Choroid plexus epithelial cell (primary cell): ENCODE measurements at regions not wholly inside any gene's neighbourhood (a gene's known extent, or its start where the extent isn't known, plus 50 kb on each side); places are given as distances from the start of the nearest gene placed in this dataset.

Source experiments
- DNase-seq: peaks from one replicate; pipeline ENCODE4 v3.0.0-alpha.2; 2010; ENCODE audit warnings: low read depth
- H3K4me3 ChIP-seq: 2 replicates; pipeline ENCODE4 v1.5.1; 2011; ENCODE audit warnings: low read depth, mild to moderate bottlenecking, control low read depth, low read length, moderate library complexity
- TF ChIP-seq, protein P1 (sequence below): conservative IDR thresholded peaks from 2 replicates; pipeline ENCODE4 v1.5.1; 2011; ENCODE audit warnings: low read depth, mild to moderate bottlenecking, control low read depth, inconsistent platforms, low read length, moderate library complexity

DNA sequence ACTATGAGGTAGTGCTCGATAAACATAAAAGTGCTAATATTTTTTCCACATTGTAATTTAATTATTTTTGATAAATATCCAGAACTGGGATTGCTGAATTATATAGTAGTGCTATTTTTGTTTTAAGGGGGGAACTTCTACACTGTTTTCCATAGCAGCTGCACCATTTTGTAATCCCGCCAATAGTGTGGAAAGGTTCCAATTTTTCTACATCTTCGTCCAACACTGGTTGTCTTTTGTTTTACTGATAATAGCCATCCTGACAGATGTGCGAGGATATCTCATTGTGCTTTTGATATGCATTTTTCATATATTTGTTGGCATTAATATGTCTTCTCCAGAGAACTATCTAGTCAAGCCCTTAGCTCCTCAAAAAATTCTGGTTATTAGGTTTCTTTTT lies 259.6 kb upstream of the KCNJ16 start:
- TF ChIP-seq, protein P1, sequence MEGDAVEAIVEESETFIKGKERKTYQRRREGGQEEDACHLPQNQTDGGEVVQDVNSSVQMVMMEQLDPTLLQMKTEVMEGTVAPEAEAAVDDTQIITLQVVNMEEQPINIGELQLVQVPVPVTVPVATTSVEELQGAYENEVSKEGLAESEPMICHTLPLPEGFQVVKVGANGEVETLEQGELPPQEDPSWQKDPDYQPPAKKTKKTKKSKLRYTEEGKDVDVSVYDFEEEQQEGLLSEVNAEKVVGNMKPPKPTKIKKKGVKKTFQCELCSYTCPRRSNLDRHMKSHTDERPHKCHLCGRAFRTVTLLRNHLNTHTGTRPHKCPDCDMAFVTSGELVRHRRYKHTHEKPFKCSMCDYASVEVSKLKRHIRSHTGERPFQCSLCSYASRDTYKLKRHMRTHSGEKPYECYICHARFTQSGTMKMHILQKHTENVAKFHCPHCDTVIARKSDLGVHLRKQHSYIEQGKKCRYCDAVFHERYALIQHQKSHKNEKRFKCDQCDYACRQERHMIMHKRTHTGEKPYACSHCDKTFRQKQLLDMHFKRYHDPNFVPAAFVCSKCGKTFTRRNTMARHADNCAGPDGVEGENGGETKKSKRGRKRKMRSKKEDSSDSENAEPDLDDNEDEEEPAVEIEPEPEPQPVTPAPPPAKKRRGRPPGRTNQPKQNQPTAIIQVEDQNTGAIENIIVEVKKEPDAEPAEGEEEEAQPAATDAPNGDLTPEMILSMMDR, result no peak
- no peak for DNase-seq
- H3K4me3 ChIP-seq, result no peak overlapping the region

- TF ChIP-seq, protein P1, result no peak
- DNase-seq, result peak; percentile 74
Measured at GRCh38 chr17:69818467-69818866, 256.6 kb upstream of the KCNJ16 start.

DNA sequence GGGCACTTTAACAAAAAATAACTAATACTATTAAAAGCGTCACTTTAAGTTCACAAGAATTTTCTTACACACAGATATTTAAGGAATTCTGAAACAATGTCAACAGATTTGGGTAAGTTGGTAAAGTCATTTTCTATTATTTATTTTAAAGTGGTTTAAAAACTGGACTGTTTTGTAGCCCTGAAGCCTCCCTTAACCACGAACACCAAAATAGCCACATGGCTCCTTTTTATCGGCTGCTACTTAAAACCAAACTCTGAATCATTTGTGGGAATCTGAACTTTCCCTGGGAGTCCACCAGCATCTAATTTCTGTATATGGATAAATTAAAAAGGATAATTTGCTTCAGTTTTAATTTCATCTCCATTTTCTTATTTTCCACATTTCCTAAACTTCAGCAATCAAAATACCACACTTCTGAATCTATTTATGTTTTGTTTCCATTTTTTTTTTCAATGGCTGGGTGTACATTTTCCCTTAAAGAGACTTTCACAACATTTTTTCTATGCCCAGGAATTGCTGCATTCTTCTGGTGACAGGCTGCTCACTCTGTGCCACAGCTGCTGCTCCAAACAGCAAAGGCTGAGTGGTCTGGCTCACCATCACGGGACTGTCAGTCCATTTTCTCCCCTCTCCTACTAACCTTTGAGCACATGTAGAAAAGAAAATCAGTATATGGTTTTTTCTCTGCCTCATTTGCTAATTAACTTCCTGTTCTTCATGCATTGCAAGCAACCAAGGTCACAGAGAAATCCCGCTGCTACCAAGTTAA lies 255.5 kb upstream of the KCNJ16 start:
- no peak overlapping the region for H3K4me3 ChIP-seq
- DNase-seq, result peak; percentile 39
- TF ChIP-seq, protein P1, result no peak

More at GRCh38 chr17:69818467-69818866, 256.6 kb upstream of the KCNJ16 start:
- H3K4me3 ChIP-seq, result peak overlapping the region; percentile 12

GRCh38 chr17:69820876-69821473 lies 254.1 kb upstream of the KCNJ16 start:
- no peak overlapping the region for H3K4me3 ChIP-seq
- TF ChIP-seq, protein P1, result no peak
- no peak for DNase-seq

GRCh38 chr17:69822314-69822875 lies 252.6 kb upstream of the KCNJ16 start:
- TF ChIP-seq, protein P1, result no peak
- DNase-seq, result no peak
- no peak overlapping the region for H3K4me3 ChIP-seq

GRCh38 chr17:69828087-69828486 lies 246.9 kb upstream of the KCNJ16 start:
- TF ChIP-seq, protein P1, result no peak
- no peak overlapping the region for H3K4me3 ChIP-seq
- peak; percentile 64 for DNase-seq
